HEK293T (cell line): ENCODE measurements at regions not wholly inside any gene's neighbourhood (a gene's known extent, or its start where the extent isn't known, plus 50 kb on each side); places are given as distances from the start of the nearest gene placed in this dataset.

Source experiments
- CTCF ChIA-PET: fragments of 350-600 bp; formaldehyde crosslinking; extraction: SDS; loops from one replicate; lab custom pipeline; 2021; ENCODE audit warnings: antibody characterized with exemption, inconsistent platforms; lab: Yijun Ruan, JAX
- POLR2A ChIA-PET: fragments of 350-600 bp; formaldehyde crosslinking; extraction: SDS; loops from one replicate; lab custom pipeline; 2020; ENCODE audit warnings: antibody characterized with exemption, inconsistent platforms; lab: Yijun Ruan, JAX
- DNase-seq: peaks from one replicate; pipeline ENCODE4 v3.0.0; 2012; ENCODE audit warnings: mixed read lengths; ENCODE audit errors: extremely low spot score
- ARNT ChIP-seq: fragments of 450-650 bp; IDR thresholded peaks from 2 replicates; pipeline ENCODE4 v1.6.1; 2017; ENCODE audit warnings: mild to moderate bottlenecking
- BHLHE40 ChIP-seq: fragments of 450-650 bp; IDR thresholded peaks from 2 replicates; pipeline ENCODE4 v1.6.1; 2016; ENCODE audit warnings: mild to moderate bottlenecking, moderate library complexity, borderline replicate concordance
- CTBP1 ChIP-seq: fragments of 450-650 bp; IDR thresholded peaks from 2 replicates; pipeline ENCODE4 v1.6.1; 2016; ENCODE audit warnings: borderline replicate concordance
- ELF4 ChIP-seq: fragments of 450-650 bp; IDR thresholded peaks from 2 replicates; pipeline ENCODE4 v1.6.1; 2017; ENCODE audit warnings: antibody characterized with exemption
- FOXA1 ChIP-seq: fragments of 450-650 bp; IDR thresholded peaks from 2 replicates; pipeline ENCODE4 v1.6.1; 2016; ENCODE audit warnings: mild to moderate bottlenecking
- FOXK2 ChIP-seq: fragments of 450-650 bp; IDR thresholded peaks from 2 replicates; pipeline ENCODE4 v1.6.1; 2016; ENCODE audit warnings: mild to moderate bottlenecking
- FOXM1 ChIP-seq: fragments of 450-650 bp; IDR thresholded peaks from 2 replicates; pipeline ENCODE4 v1.6.1; 2017; ENCODE audit warnings: mild to moderate bottlenecking, borderline replicate concordance
- HDGF ChIP-seq: fragments of 450-650 bp; IDR thresholded peaks from 2 replicates; pipeline ENCODE4 v1.6.1; 2017; ENCODE audit warnings: antibody characterized with exemption, borderline replicate concordance
- L3MBTL2 ChIP-seq: fragments of 450-650 bp; conservative IDR thresholded peaks from 2 replicates; pipeline ENCODE4 v1.6.1; 2016; ENCODE audit warnings: mild to moderate bottlenecking
- LEF1 ChIP-seq: fragments of 450-650 bp; IDR thresholded peaks from 2 replicates; pipeline ENCODE4 v1.6.1; 2017; ENCODE audit warnings: mild to moderate bottlenecking, borderline replicate concordance
- NFRKB ChIP-seq: fragments of 450-650 bp; IDR thresholded peaks from 2 replicates; pipeline ENCODE4 v1.6.1; 2016; ENCODE audit warnings: mild to moderate bottlenecking, moderate library complexity
- SP1 ChIP-seq: fragments of 450-650 bp; IDR thresholded peaks from 2 replicates; pipeline ENCODE4 v1.6.1; 2017
- SUZ12 ChIP-seq: fragments of 450-650 bp; IDR thresholded peaks from 2 replicates; pipeline ENCODE4 v1.6.1; 2016; ENCODE audit warnings: mild to moderate bottlenecking
- TARDBP ChIP-seq: fragments of 450-650 bp; IDR thresholded peaks from 2 replicates; pipeline ENCODE4 v1.6.1; 2016
- ZNF384 ChIP-seq: fragments of 450-650 bp; IDR thresholded peaks from 2 replicates; pipeline ENCODE4 v1.6.1; 2016
- TF ChIP-seq, protein P1 (sequence below): fragments of 450-650 bp; IDR thresholded peaks from 2 replicates; pipeline ENCODE4 v1.6.1; 2016

DNA sequence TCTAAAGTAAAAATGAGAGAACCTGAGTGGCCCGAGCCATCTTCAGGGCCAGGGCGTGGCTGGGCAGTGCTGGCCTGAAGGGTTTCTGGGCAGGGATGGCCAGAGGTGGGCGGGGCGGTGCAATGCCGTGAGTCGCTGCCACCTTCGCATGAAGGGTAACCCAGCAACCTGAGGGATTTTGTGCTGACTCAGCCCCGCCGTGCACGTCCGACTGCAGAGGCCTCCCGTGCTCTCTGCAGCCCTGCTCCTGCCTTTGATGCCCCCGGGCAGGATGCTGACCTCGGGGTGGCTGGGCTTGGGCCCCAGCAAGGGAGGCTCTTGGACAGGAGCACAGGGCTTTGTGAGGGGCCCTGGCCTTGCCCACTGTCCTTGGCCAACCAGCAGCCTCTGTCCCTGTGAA is 81.7 kb upstream of the GATA5 start:
- CTCF ChIA-PET, result no interaction called here
- DNase-seq, result no peak

DNA sequence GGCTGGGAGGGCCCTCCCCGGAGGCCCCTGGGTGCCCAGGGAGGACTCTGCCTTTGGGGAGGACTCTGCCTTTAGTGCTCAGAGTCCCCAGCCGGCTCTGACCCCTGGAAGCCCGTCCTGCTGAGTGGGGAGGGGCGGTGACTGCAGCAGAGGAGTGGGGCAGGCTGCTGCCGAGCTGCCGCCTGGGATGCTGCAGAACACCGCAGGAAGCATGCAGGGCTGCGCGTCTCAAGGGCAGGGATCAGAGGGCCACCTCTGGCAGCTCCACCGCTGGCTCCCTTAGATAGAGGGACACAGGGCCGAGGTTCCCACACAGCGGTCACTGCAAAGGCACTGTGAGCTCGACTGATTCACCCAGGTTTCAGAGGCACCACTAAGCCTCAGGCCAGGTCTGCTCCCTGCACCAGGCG is 82.2 kb upstream of the GATA5 start:
- POLR2A ChIA-PET, result no interaction called here
- CTCF ChIA-PET, result no interaction called here
- no peak for DNase-seq
- TF ChIP-seq FOXK2 (no peak), BHLHE40 (no peak)
- TF ChIP-seq, protein P1, sequence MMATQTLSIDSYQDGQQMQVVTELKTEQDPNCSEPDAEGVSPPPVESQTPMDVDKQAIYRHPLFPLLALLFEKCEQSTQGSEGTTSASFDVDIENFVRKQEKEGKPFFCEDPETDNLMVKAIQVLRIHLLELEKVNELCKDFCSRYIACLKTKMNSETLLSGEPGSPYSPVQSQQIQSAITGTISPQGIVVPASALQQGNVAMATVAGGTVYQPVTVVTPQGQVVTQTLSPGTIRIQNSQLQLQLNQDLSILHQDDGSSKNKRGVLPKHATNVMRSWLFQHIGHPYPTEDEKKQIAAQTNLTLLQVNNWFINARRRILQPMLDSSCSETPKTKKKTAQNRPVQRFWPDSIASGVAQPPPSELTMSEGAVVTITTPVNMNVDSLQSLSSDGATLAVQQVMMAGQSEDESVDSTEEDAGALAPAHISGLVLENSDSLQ, result no peak

More for the DNA sequence above, 81.7 kb upstream of the GATA5 start:
- no peak for TF ChIP-seq HDGF
- no peak for TF ChIP-seq ELF4
- TF ChIP-seq FOXA1, result no peak
- TF ChIP-seq ARNT, result no peak
- no peak for TF ChIP-seq ZNF384
- no peak for TF ChIP-seq NFRKB
- TF ChIP-seq L3MBTL2, result no peak
- TF ChIP-seq TARDBP, result no peak
- TF ChIP-seq, protein P1, result no peak
- no peak for TF ChIP-seq CTBP1
- TF ChIP-seq LEF1, result no peak
- no peak for TF ChIP-seq FOXM1
- POLR2A ChIA-PET, result no interaction called here

DNA sequence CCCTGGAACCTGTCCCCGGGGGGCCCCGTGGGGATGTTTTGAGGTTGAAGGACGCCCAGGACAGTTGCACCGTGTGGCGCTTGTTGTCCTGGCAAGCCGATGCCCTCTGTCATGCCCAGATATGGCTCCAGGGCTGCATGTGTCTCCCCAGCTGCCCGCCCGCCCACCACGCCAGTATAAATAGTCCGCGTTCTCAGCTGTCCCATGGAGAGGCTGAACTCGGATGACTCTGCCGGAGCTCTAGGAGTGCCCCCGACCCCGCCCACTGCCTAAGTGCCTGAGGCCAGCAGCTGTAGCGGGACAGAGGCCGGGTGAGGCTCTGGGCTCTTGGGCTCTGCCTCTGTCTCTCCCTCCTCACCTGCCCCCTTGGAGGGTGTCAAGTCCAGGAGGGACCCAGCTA is 83.0 kb upstream of the GATA5 start:
- CTCF ChIA-PET, result interaction anchor here (0.7 kb wide), 1 partner anchor 250 kb away, joined by 3 read pairs; no protein-coding TSS in a partner anchor
- TF ChIP-seq FOXA1 (no peak), SUZ12 (no peak), ARNT (no peak), BHLHE40 (no peak), L3MBTL2 (no peak), ZNF384 (no peak), NFRKB (no peak), LEF1 (no peak), TARDBP (no peak), SP1 (no peak), FOXK2 (no peak), FOXM1 (no peak)
- TF ChIP-seq, protein P1, result no peak
- DNase-seq, result no peak
- POLR2A ChIA-PET, result no interaction called here

DNA sequence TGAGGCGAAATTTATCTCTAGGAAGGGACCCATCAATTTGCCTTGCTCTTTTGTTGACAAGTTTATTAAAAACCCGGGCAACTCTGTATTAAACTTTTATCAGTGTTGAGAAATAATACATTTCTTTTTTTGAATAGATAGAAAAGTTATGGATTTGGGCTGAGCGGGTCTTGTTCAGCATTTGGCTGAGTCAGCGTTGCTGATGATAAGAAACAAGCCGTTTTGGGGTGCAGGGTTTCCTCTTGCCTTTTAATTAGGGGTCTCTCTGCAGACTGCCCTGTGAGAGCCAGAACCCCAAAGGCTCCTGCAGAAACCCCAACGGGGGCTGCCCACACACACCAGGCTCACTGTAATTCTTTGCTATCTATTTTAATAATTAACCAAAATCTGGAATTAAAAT is 82.1 kb upstream of the SLCO4A1 start:
- no peak for DNase-seq
- TF ChIP-seq NFRKB (no peak), SUZ12 (no peak), LEF1 (no peak), SP1 (no peak), L3MBTL2 (no peak), TARDBP (no peak), ELF4 (no peak), ZNF384 (no peak), ARNT (no peak), FOXA1 (no peak), HDGF (no peak), FOXK2 (no peak), CTBP1 (no peak), BHLHE40 (no peak), FOXM1 (no peak)
- TF ChIP-seq, protein P1, result no peak
- ChIA-PET POLR2A (no interaction called here), CTCF (no interaction called here)

DNA sequence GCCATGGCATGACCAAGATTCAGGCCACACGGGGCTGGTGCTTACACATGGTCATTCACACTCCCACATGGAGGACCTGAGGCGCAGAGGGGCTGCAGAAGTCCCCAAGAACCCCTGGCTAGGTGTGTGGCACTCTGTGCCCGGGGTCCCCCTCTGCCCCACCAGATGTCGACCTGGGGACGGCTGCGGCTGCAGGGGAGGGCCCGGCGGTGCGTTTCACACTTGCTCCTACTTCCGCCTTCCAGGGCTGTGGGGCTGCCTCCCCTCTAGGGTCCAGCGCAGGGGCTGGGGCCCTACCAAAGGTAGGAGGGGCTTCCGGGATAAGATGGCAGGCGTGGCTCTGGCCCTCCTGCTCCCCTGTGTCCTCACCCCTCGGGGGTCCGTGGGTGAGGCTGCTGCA is 81.1 kb upstream of the SLCO4A1 start:
- ChIA-PET CTCF (no interaction called here), POLR2A (no interaction called here)
- TF ChIP-seq FOXA1 (no peak), FOXK2 (no peak), ZNF384 (no peak), SP1 (no peak), CTBP1 (no peak), LEF1 (no peak), L3MBTL2 (no peak), BHLHE40 (no peak), ARNT (no peak), TARDBP (no peak), SUZ12 (no peak)
- TF ChIP-seq, protein P1, result no peak
- DNase-seq, result no peak

DNA sequence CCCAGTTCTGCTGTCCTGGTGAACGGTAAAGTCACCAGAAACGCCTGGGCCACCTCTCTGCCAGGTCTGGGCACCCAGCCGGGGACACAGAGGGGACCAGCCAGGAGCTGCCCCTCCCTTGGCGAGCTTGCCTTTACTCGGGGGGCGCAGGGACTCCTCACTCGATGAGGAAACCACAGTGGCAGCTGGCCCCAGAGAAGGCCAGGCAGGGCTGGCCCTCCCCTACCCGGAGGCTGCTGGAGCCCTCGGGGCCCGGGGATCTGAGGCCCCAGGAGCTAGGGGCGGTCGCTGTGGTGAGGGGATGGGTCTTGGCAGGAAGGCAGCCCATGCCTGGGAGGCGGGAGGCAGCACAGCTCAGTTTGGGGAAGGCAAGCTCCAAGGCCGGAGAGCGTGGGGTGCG is 80.4 kb upstream of the SLCO4A1 start:
- TF ChIP-seq, protein P1, result no peak
- TF ChIP-seq BHLHE40 (no peak), SP1 (no peak), SUZ12 (no peak), ZNF384 (no peak), CTBP1 (no peak), ARNT (no peak), FOXK2 (no peak), TARDBP (no peak), LEF1 (no peak), NFRKB (no peak), FOXM1 (no peak), HDGF (no peak), ELF4 (no peak), FOXA1 (no peak), L3MBTL2 (no peak)
- POLR2A ChIA-PET, result no interaction called here
- CTCF ChIA-PET, result no interaction called here
- no peak for DNase-seq
